Gastrocnemius medialis (tissue), 4 donors: ENCODE measurements at regions not wholly inside any gene's neighbourhood (a gene's known extent, or its start where the extent isn't known, plus 50 kb on each side); places are given as distances from the start of the nearest gene placed in this dataset.
A peak's percentile ranks its signal among the peaks of the same experiment; 100 is the strongest.

Experiments
- ATAC-seq, 2 donors: fragments of 150-250 bp; one replicate each; pipeline ENCODE4 v1.9.1; 2016
- DNase-seq, 2 donors: peaks; one replicate each; pipeline ENCODE4 v3.0.0-alpha.2; 2019
- H3K27ac ChIP-seq, 4 donors: fragments of 200-600 bp; sonication (generic); 1 replicate in 1 of 4; 2 replicates in 3 of 4; pipeline ENCODE4 v1.5.1; 2016 to 2018; ENCODE audit warnings: mild to moderate bottlenecking in 2 of 4, moderate library complexity in 1 of 4
- H3K27me3 ChIP-seq, 3 donors: fragments of 200-600 bp; sonication (generic) in 2 of 3; 1 replicate in 1 of 3; 2 replicates in 2 of 3; pipeline versions ENCODE4 v1.5.1 to v1.6.0; 2016 to 2019; ENCODE audit warnings: mild to moderate bottlenecking in 1 of 3, moderate library complexity in 1 of 3
- H3K36me3 ChIP-seq, 2 donors: fragments of 200-600 bp; sonication (generic) in 1 of 2; one replicate each; pipeline ENCODE4 v1.5.1; 2017 to 2018
- H3K4me1 ChIP-seq, 2 donors: fragments of 200-600 bp; sonication (generic) in 1 of 2; one replicate each; pipeline ENCODE4 v1.5.1; 2016 to 2017; ENCODE audit warnings: mild to moderate bottlenecking in 2 of 2
- H3K4me3 ChIP-seq, 4 donors: fragments of 200-600 bp; sonication (generic) in 3 of 4; 1 replicate in 1 of 4; 2 replicates in 3 of 4; pipeline ENCODE4 v1.5.1; 2016 to 2019; ENCODE audit warnings: mild to moderate bottlenecking in 2 of 4
- H3K9me3 ChIP-seq, 3 donors: fragments of 200-600 bp; sonication (generic) in 2 of 3; 1 replicate in 1 of 3; 2 replicates in 2 of 3; pipeline ENCODE4 v1.5.1; 2016 to 2019
- CTCF ChIP-seq, 5 experiments: fragments of 450-650 bp in 3 of 5; fragments of 200-600 bp in 2 of 5; sonication (generic) in 2 of 5; IDR thresholded peaks in 4 of 5; conservative IDR thresholded peaks in 1 of 5; 1 replicate in 4 of 5; 2 replicates in 1 of 5; pipeline ENCODE4 v1.5.1; 2016 to 2019; ENCODE audit warnings: antibody characterized with exemption in 5 of 5, mild to moderate bottlenecking in 3 of 5, moderate library complexity in 3 of 5
- POLR2A ChIP-seq, 2 donors: fragments of 450-650 bp; IDR thresholded peaks; one replicate each; pipeline ENCODE4 v1.6.1; 2017; ENCODE audit warnings: antibody characterized with exemption in 2 of 2, mild to moderate bottlenecking in 2 of 2, moderate library complexity in 2 of 2
- in situ Hi-C, 4 donors: fragments of 200-750 bp; cut with MboI; loops; one replicate each; pipeline versions ENCODE4 v1.15.0 to v1.8.0; 2017; ENCODE audit warnings: low sequenced_read_pairs in 4 of 4
- intact Hi-C: fragments of 100-400 bp; cut with DNase I; formaldehyde crosslinking; loops from one replicate; pipeline ENCODE4 v1.15.1; 2023; ENCODE audit warnings: low total_unique reads

DNA sequence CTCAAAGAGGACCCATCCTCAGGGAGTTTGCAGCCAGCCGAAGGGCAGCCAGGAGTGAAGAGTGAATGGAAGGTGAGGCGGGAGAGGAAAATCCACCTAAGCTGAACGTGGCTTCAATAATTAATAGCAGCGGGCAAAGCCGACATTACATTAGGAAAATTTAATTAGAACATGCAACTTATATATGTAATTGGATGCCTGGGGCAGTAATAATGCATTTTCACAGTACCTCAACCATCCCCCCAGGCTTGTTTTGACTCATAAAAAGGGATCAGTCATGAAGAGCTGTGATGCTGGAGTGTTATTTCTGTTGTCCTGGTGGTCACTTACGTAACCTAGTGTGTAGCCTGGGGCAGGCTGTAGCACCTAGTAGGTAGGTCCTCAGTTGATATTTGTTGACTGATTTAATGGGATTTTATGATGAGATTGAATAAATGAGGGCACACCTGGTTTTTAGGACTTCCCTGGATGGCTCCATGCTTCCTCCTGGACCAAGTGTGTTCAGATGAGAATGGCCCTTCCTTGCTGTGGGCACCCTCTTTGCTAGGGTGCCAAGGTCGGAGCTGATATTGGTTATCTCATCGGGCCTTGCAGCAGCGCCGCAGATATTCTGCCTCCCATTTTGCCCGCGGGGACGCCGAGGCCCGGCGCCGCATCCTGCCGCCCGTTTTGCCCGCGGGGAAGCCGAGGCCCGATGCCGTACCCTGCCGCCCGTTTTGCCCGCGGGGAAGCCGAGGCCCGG is 128.8 kb downstream of the CDH26 start:
- in situ Hi-C loops, result no loop called here
- ATAC-seq, result no peak
- peak overlapping the region in 2 of 4 donors; percentile 33 to 38 for H3K4me3 ChIP-seq

DNA sequence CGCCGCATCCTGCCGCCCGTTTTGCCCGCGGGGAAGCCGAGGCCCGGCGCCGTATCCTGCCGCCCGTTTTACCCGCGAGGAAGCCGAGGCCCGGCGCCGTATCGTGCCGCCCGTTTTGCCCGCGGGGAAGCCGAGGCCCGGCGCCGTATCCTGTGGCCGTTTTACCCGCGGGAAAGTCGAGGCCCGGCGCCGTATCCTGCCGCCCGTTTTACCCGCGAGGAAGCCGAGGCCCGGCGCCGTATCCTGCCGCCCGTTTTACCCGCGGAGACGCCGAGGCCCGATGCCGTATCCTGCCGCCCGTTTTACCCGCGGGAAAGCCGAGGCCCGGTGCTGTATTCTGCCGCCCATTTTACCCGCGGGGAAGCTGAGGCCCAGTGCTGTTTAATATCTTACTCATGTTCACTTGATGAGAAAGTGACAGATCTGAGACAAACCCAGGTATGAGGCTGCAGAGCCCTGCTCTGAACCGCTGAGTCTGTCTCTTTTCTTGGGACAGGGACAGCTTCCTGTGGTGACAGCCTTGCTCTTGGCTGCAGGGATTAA is 129.4 kb downstream of the CDH26 start:
- Histone ChIP-seq H3K27me3 (peaks cover 0 to 3% (median 0%) of the 10 kb centered on the region in 3 donors), H3K36me3 (no peaks in the 10 kb centered on the region), H3K27ac (no peak overlapping the region), H3K9me3 (no peaks in the 10 kb centered on the region), H3K4me1 (no peaks in the 10 kb centered on the region), H3K4me3 (peak overlapping the region in 2 of 4 donors; percentile 33 to 38)
- no peak for TF ChIP-seq CTCF (IDR thresholded peaks at IDR 0.05 in 4 of 5, conservative IDR thresholded peaks at IDR 0.05 in 1 of 5)
- TF ChIP-seq POLR2A (IDR thresholded peaks at IDR 0.05), result no peak
- intact Hi-C loops, result no loop called here
- no peak for ATAC-seq
- in situ Hi-C loops, result no loop called here
- no peak for DNase-seq

More for the DNA sequence above, 128.8 kb downstream of the CDH26 start:
- H3K9me3 ChIP-seq, result no peaks in the 10 kb centered on the region
- H3K4me1 ChIP-seq, result no peaks in the 10 kb centered on the region
- intact Hi-C loops, result no loop called here
- DNase-seq, result no peak
- no peak for TF ChIP-seq POLR2A (IDR thresholded peaks at IDR 0.05)
- TF ChIP-seq CTCF (IDR thresholded peaks at IDR 0.05 in 4 of 5, conservative IDR thresholded peaks at IDR 0.05 in 1 of 5), result no peak
- H3K27me3 ChIP-seq, result peaks cover 0 to 3% (median 0%) of the 10 kb centered on the region in 3 donors
- no peaks in the 10 kb centered on the region for H3K36me3 ChIP-seq
- no peak overlapping the region for H3K27ac ChIP-seq

DNA sequence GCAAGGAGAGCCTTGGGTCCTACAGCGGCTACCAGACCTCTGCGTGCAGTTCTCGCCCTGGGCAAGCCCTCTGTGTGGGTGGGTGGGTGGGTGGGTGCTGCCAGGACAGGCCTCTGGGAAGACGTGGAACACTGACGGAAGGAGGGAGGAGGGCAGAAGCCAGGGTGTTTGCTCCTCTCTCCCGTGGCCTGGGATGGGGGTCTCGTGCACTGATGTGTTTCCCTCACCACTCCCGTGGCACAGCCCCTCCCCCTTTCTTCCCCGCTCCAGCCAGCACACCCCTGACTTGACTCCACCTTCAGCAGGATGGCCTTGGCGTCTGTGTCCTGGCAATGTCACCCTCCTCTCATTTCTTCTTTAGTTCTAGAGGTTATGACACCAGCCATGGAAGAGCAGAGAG is 130.0 kb downstream of the CDH26 start:
- peaks cover 0 to 3% (median 0%) of the 10 kb centered on the region in 3 donors for H3K27me3 ChIP-seq
- no peak overlapping the region for H3K27ac ChIP-seq
- no peak for TF ChIP-seq CTCF (IDR thresholded peaks at IDR 0.05 in 4 of 5, conservative IDR thresholded peaks at IDR 0.05 in 1 of 5)
- no peak for TF ChIP-seq POLR2A (IDR thresholded peaks at IDR 0.05)
- intact Hi-C loops (no loop called here), in situ Hi-C loops (no loop called here)
- no peaks in the 10 kb centered on the region for H3K4me1 ChIP-seq
- no peaks in the 10 kb centered on the region for H3K9me3 ChIP-seq
- no peaks in the 10 kb centered on the region for H3K36me3 ChIP-seq
- ATAC-seq, result no peak
- no peak for DNase-seq
- H3K4me3 ChIP-seq, result no peak overlapping the region

DNA sequence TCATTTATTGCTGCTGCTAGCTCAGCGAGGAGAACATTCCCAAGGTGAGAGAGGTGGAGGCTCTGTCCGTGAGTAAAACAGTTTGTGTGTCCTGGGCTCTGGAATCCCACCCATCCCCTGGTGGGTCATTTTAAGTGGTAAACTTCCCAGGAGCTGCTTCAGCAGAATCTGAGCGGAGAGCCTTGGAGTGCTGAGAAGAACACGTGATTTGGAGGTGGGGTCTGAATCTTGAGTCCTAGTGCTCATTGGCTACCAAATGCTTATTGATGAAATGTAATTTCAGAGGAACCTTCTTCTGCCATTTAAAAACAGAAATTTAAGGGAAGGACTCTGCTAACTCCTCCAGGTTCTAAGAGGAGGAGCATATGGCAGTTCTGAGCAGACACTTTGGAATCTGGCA is 132.4 kb downstream of the CDH26 start:
- in situ Hi-C loops, result no loop called here
- no peak for DNase-seq
- Histone ChIP-seq H3K4me1 (no peaks in the 10 kb centered on the region), H3K36me3 (no peaks in the 10 kb centered on the region), H3K27ac (no peak overlapping the region), H3K9me3 (no peaks in the 10 kb centered on the region), H3K27me3 (peaks cover 0 to 3% (median 0%) of the 10 kb centered on the region in 3 donors), H3K4me3 (no peak overlapping the region)
- ATAC-seq, result no peak
- TF ChIP-seq POLR2A (IDR thresholded peaks at IDR 0.05) (no peak), CTCF (IDR thresholded peaks at IDR 0.05 in 4 of 5, conservative IDR thresholded peaks at IDR 0.05 in 1 of 5) (no peak)
- intact Hi-C loops, result no loop called here
